ENCODE measurements at regions not wholly inside any gene's neighbourhood (a gene's known extent, or its start where the extent isn't known, plus 50 kb on each side); places are given as distances from the start of the nearest gene placed in this dataset.

- TF ChIP-seq CTCF (IDR thresholded peaks at IDR 0.05) = no peak
- TF ChIP-seq POLR2A (IDR thresholded peaks at IDR 0.05) = no peak
These were observed 146.7 kb downstream of the TTLL2 start for GRCh38 chr6:167471548-167471930.

All from right lobe of liver (tissue), 4 donors.